Neuron (in vitro differentiated cells): ENCODE measurements at regions not wholly inside any gene's neighbourhood (a gene's known extent, or its start where the extent isn't known, plus 50 kb on each side); places are given as distances from the start of the nearest gene placed in this dataset.

Experiments
- H2AFZ ChIP-seq: one replicate; pipeline ENCODE4 v1.6.1; 2013; ENCODE audit warnings: low read depth, mild to moderate bottlenecking, inconsistent platforms, low read length, moderate library complexity
- H3K27me3 ChIP-seq: one replicate; pipeline ENCODE4 v1.6.1; 2013; ENCODE audit warnings: low read length; ENCODE audit not compliant: insufficient read depth
- H3K36me3 ChIP-seq: one replicate; pipeline ENCODE4 v1.6.1; 2013; ENCODE audit warnings: low read length; ENCODE audit not compliant: insufficient read depth
- H3K4me1 ChIP-seq: one replicate; pipeline ENCODE4 v1.6.1; 2013; ENCODE audit warnings: low read length; ENCODE audit not compliant: insufficient read depth
- H3K4me3 ChIP-seq: 2 replicates; pipeline ENCODE4 v1.5.1; 2013; ENCODE audit warnings: mild to moderate bottlenecking, low read length, moderate library complexity
- H3K9me3 ChIP-seq: one replicate; pipeline ENCODE4 v1.6.1; 2013; ENCODE audit warnings: low read length

DNA sequence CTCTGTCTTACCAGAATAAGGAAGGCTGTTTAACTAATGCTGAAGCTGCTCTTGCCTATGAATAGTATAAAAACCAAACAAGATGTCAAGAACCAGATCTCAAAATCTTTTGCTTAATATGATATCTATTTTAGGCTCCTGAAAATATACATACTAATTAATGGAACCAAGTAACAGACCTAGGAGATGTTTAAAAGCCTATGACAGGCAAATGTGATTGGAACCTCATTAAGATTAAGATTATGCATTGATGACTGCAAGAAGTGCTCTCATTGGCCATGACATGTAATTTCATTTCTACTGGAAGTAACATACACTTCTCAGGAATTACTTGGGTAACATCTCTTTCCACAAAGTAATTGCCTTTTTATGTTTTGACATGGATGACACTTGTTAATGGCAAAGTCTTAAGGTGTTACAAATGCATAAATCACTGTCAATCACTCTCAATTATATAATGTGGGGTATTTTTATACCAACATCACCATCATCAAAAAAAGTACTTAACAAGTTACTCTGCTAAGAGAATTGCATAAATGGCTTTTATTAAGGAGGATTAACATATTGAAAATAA lies 326.9 kb upstream of the MIR17HG start:
- H3K4me3 ChIP-seq, result no peak overlapping the region
- no peaks in the 10 kb centered on the region for H3K36me3 ChIP-seq
- no peak overlapping the region for H2AFZ ChIP-seq
- no peaks in the 10 kb centered on the region for H3K9me3 ChIP-seq
- H3K27me3 ChIP-seq, result no peaks in the 10 kb centered on the region
- H3K4me1 ChIP-seq, result no peaks in the 10 kb centered on the region

GRCh38 chr13:91024157-91024792 lies 323.2 kb upstream of the MIR17HG start:
- Histone ChIP-seq H3K27me3 (no peaks in the 10 kb centered on the region), H3K4me3 (no peak overlapping the region), H2AFZ (no peak overlapping the region), H3K9me3 (no peaks in the 10 kb centered on the region), H3K4me1 (no peaks in the 10 kb centered on the region), H3K36me3 (no peaks in the 10 kb centered on the region)

DNA sequence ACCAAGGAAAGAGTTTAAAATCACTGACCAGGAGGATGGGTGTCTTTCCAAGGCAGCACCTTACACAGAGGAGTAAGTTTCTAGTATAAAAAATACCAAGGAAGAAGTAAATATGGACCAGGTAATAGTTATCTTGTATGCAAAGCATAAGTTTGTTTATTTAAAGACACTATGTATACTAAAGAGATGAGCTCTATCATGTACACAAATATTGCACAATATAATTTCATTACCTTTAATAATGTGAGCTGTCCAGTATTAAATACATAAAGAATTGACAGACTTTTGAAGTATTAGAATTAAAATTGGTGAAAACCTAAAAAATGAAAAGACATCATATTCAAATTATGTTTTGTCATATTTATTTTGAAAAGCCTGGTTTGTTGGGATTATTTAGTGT lies 322.0 kb upstream of the MIR17HG start:
- H3K27me3 ChIP-seq, result no peaks in the 10 kb centered on the region
- H3K9me3 ChIP-seq, result no peaks in the 10 kb centered on the region
- no peaks in the 10 kb centered on the region for H3K36me3 ChIP-seq

DNA sequence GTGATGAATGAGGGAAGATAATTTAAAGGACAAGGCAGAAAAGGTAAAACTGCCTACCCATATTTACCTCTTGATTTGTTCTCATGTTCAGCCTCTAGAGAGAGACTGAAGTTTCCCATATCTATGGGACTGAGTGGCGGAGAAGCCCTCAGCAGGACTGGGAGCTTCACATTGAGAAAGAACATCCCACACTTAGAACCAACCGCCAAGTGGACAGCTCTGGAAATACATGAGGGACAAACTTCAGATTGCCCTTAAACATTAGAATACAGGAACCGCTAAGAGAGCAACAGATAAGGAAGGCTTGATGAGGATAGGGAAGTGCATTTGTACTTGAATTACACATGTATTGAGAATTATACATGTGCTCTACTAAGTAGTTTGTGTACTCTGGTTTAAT lies 316.0 kb upstream of the MIR17HG start:
- no peaks in the 10 kb centered on the region for H3K9me3 ChIP-seq
- no peak overlapping the region for H2AFZ ChIP-seq
- no peak overlapping the region for H3K4me3 ChIP-seq
- no peaks in the 10 kb centered on the region for H3K36me3 ChIP-seq
- no peaks in the 10 kb centered on the region for H3K4me1 ChIP-seq
- no peaks in the 10 kb centered on the region for H3K27me3 ChIP-seq

More for the DNA sequence above, 322.0 kb upstream of the MIR17HG start:
- H2AFZ ChIP-seq, result no peak overlapping the region
- no peaks in the 10 kb centered on the region for H3K4me1 ChIP-seq
- no peak overlapping the region for H3K4me3 ChIP-seq

GRCh38 chr13:91032104-91032503 lies 315.4 kb upstream of the MIR17HG start:
- Histone ChIP-seq H2AFZ (no peak overlapping the region), H3K27me3 (no peaks in the 10 kb centered on the region), H3K4me1 (no peaks in the 10 kb centered on the region), H3K36me3 (no peaks in the 10 kb centered on the region), H3K9me3 (no peaks in the 10 kb centered on the region), H3K4me3 (no peak overlapping the region)

GRCh38 chr13:91036886-91037285 lies 310.6 kb upstream of the MIR17HG start:
- H3K27me3 ChIP-seq, result no peaks in the 10 kb centered on the region
- H3K4me1 ChIP-seq, result no peaks in the 10 kb centered on the region
- no peaks in the 10 kb centered on the region for H3K9me3 ChIP-seq
- H3K36me3 ChIP-seq, result no peaks in the 10 kb centered on the region
- H3K4me3 ChIP-seq, result no peak overlapping the region
- no peak overlapping the region for H2AFZ ChIP-seq

DNA sequence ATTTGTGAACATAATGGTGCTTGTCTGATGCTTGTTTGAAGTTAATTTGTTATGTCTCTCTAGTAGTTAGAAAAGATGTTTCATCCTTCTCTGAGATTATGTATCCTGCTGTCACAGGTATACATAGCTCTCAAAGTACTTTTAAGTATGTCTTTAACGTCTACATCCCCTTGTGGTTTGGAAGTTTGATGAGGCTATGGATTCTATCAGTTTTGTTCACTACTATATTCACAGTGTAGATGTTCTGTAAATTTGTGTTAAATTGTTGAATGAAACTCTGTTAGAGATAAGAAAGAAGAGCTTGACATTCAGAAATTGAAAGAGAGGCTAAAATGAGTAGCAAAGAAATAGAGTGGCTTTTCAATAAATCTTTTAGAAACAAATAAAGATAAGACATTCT lies 304.6 kb upstream of the MIR17HG start:
- Histone ChIP-seq H2AFZ (no peak overlapping the region), H3K9me3 (no peaks in the 10 kb centered on the region), H3K4me3 (no peak overlapping the region), H3K36me3 (no peaks in the 10 kb centered on the region), H3K27me3 (no peaks in the 10 kb centered on the region), H3K4me1 (no peaks in the 10 kb centered on the region)

- H3K4me1 ChIP-seq, result no peaks in the 10 kb centered on the region
- no peaks in the 10 kb centered on the region for H3K36me3 ChIP-seq
- H3K27me3 ChIP-seq, result no peaks in the 10 kb centered on the region
- H3K4me3 ChIP-seq, result no peak overlapping the region
- H2AFZ ChIP-seq, result no peak overlapping the region
- H3K9me3 ChIP-seq, result no peaks in the 10 kb centered on the region
Observed at GRCh38 chr13:91045351-91046034, 302.0 kb upstream of the MIR17HG start.

DNA sequence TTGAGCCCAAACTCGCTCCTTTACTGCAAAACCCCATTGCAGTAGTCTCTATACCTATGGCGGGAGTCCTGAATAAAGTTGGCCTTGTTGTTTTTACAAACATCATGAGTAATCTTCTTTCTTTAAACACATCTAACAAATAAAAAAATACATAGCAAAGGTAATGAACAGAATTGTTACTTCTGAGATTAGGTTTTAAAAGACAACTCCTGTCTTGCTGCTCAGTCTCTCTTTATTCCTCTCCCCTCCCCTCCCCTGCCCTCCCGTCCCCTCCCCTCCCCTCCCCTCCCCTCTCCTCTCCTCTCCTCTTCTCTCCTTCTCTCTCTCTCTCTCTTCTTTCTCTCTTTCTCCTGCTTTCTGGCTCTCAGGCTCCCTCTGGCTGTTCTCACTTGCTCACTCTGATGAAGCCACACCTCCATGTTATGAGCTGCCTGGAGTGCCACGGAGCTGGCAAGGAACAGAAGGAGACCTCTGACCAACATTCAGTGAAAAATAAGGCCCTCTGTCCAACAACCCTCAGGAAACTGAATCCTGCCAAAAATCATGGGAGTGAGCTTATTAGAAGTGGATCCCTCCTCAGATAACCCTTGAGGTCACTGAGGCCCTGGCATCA lies 300.7 kb upstream of the MIR17HG start:
- Histone ChIP-seq H2AFZ (no peak overlapping the region), H3K36me3 (no peaks in the 10 kb centered on the region), H3K27me3 (no peaks in the 10 kb centered on the region), H3K4me3 (no peak overlapping the region), H3K9me3 (no peaks in the 10 kb centered on the region), H3K4me1 (no peaks in the 10 kb centered on the region)

- H3K36me3 ChIP-seq, result no peaks in the 10 kb centered on the region
- no peak overlapping the region for H2AFZ ChIP-seq
- no peak overlapping the region for H3K4me3 ChIP-seq
- H3K4me1 ChIP-seq, result no peaks in the 10 kb centered on the region
- H3K9me3 ChIP-seq, result no peaks in the 10 kb centered on the region
- H3K27me3 ChIP-seq, result no peaks in the 10 kb centered on the region
Observed at GRCh38 chr13:91050970-91051369, 296.5 kb upstream of the MIR17HG start.

DNA sequence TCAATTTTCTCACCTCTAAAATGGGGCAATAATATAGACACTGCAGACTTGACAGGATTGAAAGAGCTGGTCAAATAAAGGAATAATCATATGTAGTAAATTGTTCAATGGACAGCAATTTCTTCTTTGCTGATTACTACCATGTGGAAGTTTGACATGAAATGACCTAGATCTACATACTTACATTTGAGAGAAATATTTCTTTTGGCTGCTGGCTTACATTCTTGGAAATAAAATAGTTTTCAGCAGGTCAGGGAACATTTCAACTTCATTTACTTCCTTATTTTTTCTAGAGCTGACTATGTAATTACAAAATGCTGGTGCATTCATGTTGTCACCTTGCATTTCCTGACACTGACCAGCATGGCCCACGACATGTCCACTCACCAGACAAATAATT lies 294.6 kb upstream of the MIR17HG start:
- Histone ChIP-seq H3K4me3 (no peak overlapping the region), H3K9me3 (no peaks in the 10 kb centered on the region), H2AFZ (no peak overlapping the region), H3K4me1 (no peaks in the 10 kb centered on the region), H3K27me3 (no peaks in the 10 kb centered on the region), H3K36me3 (no peaks in the 10 kb centered on the region)

DNA sequence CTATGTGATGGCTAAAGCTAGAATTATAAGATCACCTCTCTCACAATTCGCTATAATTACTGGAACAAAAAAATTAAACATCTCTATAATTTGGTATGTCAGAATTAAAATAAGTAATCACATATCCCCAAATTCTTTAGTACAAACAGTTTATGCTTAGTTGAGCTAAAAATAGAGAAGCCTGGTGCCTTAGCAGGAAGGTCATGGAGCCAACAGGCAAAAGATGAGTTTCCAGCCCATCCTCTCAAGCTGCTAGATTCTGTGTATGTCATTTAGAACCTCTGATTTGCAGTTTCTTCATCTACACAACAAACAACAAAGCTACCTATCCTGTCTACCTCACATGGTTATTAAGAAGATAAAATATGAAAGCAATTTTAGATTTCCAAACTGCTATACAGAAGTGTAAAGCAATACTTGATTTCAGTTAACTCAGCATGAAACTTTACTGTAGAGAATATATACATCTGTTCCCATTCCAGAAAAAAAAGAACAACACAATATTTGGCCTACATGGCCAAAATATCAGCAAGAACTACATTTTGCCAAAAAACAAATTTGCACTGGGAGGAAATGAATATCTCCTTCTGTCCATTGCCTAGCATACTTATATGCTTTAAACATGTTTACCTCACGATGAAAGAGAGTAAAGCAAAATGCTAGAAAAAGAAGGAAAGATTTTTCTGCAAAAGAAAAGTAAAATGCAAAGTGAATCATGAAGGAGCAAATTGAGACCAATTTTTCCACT lies 294.0 kb upstream of the MIR17HG start:
- H3K4me3 ChIP-seq, result no peak overlapping the region
- no peaks in the 10 kb centered on the region for H3K27me3 ChIP-seq
- no peak overlapping the region for H2AFZ ChIP-seq
- no peaks in the 10 kb centered on the region for H3K36me3 ChIP-seq
- H3K9me3 ChIP-seq, result no peaks in the 10 kb centered on the region
- no peaks in the 10 kb centered on the region for H3K4me1 ChIP-seq

DNA sequence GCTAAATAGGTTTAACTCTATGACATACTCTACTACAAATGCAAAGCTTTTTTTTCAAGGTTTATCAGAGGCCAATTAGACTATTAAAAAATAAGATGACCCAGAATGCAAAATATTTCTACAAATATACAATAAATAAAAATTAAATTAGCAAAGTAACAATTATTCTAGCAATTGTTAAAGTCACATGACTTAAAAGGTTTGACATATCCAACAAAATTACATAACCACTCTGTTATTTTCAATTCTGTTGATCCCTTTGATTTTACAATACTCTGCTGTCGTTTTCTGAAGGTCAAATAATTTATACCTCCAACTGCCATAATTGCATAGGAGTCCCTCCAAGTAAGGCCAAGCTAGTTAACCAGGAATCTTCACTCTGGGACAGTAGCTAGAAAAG lies 292.6 kb upstream of the MIR17HG start:
- Histone ChIP-seq H3K36me3 (no peaks in the 10 kb centered on the region), H3K4me1 (no peaks in the 10 kb centered on the region), H2AFZ (no peak overlapping the region), H3K9me3 (no peaks in the 10 kb centered on the region), H3K27me3 (no peaks in the 10 kb centered on the region), H3K4me3 (no peak overlapping the region)
